Fibroblast of mammary gland (primary cell): ENCODE measurements at regions not wholly inside any gene's neighbourhood (a gene's known extent, or its start where the extent isn't known, plus 50 kb on each side); places are given as distances from the start of the nearest gene placed in this dataset.

Experiments
- DNase-seq: peaks from one replicate; pipeline ENCODE4 v3.0.0-alpha.2; 2010; ENCODE audit warnings: low read depth
- H3K4me3 ChIP-seq: 2 replicates; pipeline ENCODE4 v1.5.1; 2011; ENCODE audit warnings: low read depth, mild to moderate bottlenecking, low read length, moderate library complexity; ENCODE audit not compliant: control insufficient read depth
- CTCF ChIP-seq: conservative IDR thresholded peaks from 2 replicates; pipeline ENCODE4 v1.5.1; 2011; ENCODE audit warnings: low read depth, low read length, inconsistent platforms; ENCODE audit not compliant: control insufficient read depth, insufficient read depth

GRCh38 chr6:14063756-14064155 lies 53.8 kb upstream of the CD83 start:
- no peak for DNase-seq
- TF ChIP-seq CTCF, result no peak

GRCh38 chr6:14065350-14065749 lies 52.2 kb upstream of the CD83 start:
- no peak for TF ChIP-seq CTCF
- DNase-seq, result no peak
- no peak overlapping the region for H3K4me3 ChIP-seq

More at GRCh38 chr6:14063756-14064155, 53.8 kb upstream of the CD83 start:
- no peak overlapping the region for H3K4me3 ChIP-seq

- peak; percentile 66 for TF ChIP-seq CTCF
- H3K4me3 ChIP-seq, result no peak overlapping the region
- DNase-seq, result peak; percentile 79
Observed at GRCh38 chr6:14066782-14067406, 50.7 kb upstream of the CD83 start.

- DNase-seq, result no peak
- no peak for TF ChIP-seq CTCF
Observed at GRCh38 chr6:14067656-14068055, 49.9 kb upstream of the CD83 start.

More at GRCh38 chr6:14067656-14068055, 49.9 kb upstream of the CD83 start:
- H3K4me3 ChIP-seq, result no peak overlapping the region
